ENCODE measurements at regions not wholly inside any gene's neighbourhood (a gene's known extent, or its start where the extent isn't known, plus 50 kb on each side); places are given as distances from the start of the nearest gene placed in this dataset.
"Not testable (repeated sequence)": the region's sequence is repeated elsewhere in the genome, so short reads cannot be mapped to it uniquely, and the experiment has no call there.

DNA sequence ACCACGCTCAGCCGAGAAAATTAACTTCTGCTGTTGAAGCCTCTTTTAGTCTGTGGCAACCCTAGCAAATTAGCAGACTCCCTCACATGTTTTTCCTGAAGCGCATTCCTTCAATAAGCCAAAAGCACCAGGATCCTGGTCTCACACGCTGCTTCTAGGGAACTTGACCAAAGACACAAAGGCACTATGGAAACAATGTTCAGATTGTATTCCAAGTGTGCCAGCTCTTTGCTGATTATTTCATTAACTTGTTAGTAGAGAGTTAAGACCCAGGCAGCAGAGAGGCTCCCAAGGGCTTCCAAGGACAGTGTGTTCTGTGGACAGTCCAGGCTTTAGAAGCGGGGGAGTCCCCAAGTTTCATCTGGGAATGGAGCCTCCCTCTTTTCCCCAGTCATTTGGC is 94.4 kb upstream of the BASP1 start:
- DNase-seq (ENCODE audit: low read depth, low spot score): no peak
- ChIA-PET CTCF (interaction anchor here (0.6 kb wide), 1 partner anchor 10 kb away, joined by 4 read pairs; no protein-coding TSS in a partner anchor), POLR2A (no interaction called here)
- TF ChIP-seq, protein P1, sequence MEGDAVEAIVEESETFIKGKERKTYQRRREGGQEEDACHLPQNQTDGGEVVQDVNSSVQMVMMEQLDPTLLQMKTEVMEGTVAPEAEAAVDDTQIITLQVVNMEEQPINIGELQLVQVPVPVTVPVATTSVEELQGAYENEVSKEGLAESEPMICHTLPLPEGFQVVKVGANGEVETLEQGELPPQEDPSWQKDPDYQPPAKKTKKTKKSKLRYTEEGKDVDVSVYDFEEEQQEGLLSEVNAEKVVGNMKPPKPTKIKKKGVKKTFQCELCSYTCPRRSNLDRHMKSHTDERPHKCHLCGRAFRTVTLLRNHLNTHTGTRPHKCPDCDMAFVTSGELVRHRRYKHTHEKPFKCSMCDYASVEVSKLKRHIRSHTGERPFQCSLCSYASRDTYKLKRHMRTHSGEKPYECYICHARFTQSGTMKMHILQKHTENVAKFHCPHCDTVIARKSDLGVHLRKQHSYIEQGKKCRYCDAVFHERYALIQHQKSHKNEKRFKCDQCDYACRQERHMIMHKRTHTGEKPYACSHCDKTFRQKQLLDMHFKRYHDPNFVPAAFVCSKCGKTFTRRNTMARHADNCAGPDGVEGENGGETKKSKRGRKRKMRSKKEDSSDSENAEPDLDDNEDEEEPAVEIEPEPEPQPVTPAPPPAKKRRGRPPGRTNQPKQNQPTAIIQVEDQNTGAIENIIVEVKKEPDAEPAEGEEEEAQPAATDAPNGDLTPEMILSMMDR (IDR thresholded peaks at IDR 0.05; ENCODE audit: insufficient read depth, low read length, missing control alignments): no peak
- H3K4me3 ChIP-seq (ENCODE audit: low read depth, low read length): no peak overlapping the region

DNA sequence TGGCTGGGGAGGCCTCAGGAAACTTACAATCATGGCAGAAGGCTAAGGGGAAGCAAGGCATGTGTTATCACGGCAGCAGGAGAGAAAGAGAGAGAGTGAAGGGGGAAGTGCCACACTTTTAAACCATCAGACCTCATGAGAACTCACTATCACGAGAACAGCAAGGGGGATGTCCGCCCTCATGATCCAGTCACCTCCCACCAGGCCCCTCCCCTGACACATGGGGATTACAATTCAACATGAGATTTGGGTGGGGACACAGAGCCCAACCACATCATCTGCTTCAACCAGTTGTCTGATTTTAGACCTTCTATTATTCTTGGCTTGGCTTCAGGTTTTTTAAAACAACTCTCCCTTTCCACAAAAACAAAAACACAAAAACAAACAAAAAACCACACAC is 93.7 kb upstream of the BASP1 start:
- H3K4me3 ChIP-seq (ENCODE audit: low read depth, low read length); POLR2A ChIA-PET; CTCF ChIA-PET; DNase-seq (ENCODE audit: low read depth, low spot score): not testable (repeated sequence)

GRCh38 chr5:17127743-17128231 is 89.6 kb upstream of the BASP1 start:
- DNase-seq (ENCODE audit: low read depth, low spot score): peak; percentile 78
- POLR2A ChIA-PET: interaction anchor here (0.6 to 1.6 kb wide), 3 partner anchors 9 to 107 kb away, joined by 3 read pairs; no protein-coding TSS in a partner anchor
- CTCF ChIA-PET: interaction anchor here (7.2 to 7.3 kb wide), 2 partner anchors 61 to 197 kb away, joined by 62 to 121 read pairs; no protein-coding TSS in a partner anchor
- H3K4me3 ChIP-seq (ENCODE audit: low read depth, low read length): no peak overlapping the region
- TF ChIP-seq, protein P1 (IDR thresholded peaks at IDR 0.05; ENCODE audit: insufficient read depth, low read length, missing control alignments): no peak

GRCh38 chr5:17129093-17129849 is 88.2 kb upstream of the BASP1 start:
- TF ChIP-seq, protein P1 (IDR thresholded peaks at IDR 0.05; ENCODE audit: insufficient read depth, low read length, missing control alignments): no peak
- no peak overlapping the region for H3K4me3 ChIP-seq (ENCODE audit: low read depth, low read length)
- POLR2A ChIA-PET: interaction anchor here (0.6 to 1.4 kb wide), 2 partner anchors 16 to 193 kb away, joined by 3 read pairs; no protein-coding TSS in a partner anchor
- CTCF ChIA-PET: interaction anchor here (0.8 to 7.3 kb wide), 12 partner anchors 14 to 348 kb away, joined by 3 to 121 read pairs (median 4); no protein-coding TSS in a partner anchor
- DNase-seq (ENCODE audit: low read depth, low spot score): no peak

DNA sequence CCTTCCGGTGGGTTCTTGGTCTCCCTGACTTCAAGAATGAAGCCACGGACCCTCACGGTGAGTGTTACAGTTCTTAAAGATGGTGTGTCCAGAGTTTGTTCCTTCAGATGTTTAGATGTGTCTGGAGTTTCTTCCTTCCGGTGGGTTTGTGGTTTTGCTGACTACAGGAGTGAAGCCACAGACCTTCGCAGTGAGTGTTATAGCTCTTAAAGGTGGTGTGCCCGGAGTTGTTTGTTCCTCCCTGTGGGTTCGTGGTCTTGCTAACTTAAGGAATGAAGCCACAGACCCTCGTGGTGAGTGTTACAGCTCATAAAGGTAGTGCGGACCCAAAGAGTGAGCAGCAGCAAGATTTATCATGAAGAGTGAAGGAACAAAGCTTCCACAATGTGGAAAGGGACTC is 87.1 kb upstream of the BASP1 start:
- CTCF ChIA-PET: interaction anchor here (0.9 to 7.3 kb wide), 11 partner anchors 13 to 349 kb away, joined by 3 to 121 read pairs (median 5); no protein-coding TSS in a partner anchor

GRCh38 chr5:17132444-17133083 is 84.9 kb upstream of the BASP1 start:
- DNase-seq (ENCODE audit: low read depth, low spot score): no peak
- H3K4me3 ChIP-seq (ENCODE audit: low read depth, low read length): no peak overlapping the region
- TF ChIP-seq, protein P1 (IDR thresholded peaks at IDR 0.05; ENCODE audit: insufficient read depth, low read length, missing control alignments): peak; percentile 45
- ChIA-PET CTCF (interaction anchor here (0.6 to 7.3 kb wide), 62 partner anchors 10 to 368 kb away, joined by 3 to 121 read pairs (median 4); partner anchors contain the start of gene MYO10), POLR2A (interaction anchor here (0.6 to 1.4 kb wide), 3 partner anchors 12 to 196 kb away, joined by 3 to 4 read pairs (median 4); partner anchors contain the start of gene MYO10)

More for the DNA sequence above, 87.1 kb upstream of the BASP1 start:
- POLR2A ChIA-PET: interaction anchor here (1.4 kb wide), 1 partner anchor 194 kb away, joined by 3 read pairs; no protein-coding TSS in a partner anchor
- not testable (repeated sequence) for H3K4me3 ChIP-seq (ENCODE audit: low read depth, low read length); DNase-seq (ENCODE audit: low read depth, low spot score)

DNA sequence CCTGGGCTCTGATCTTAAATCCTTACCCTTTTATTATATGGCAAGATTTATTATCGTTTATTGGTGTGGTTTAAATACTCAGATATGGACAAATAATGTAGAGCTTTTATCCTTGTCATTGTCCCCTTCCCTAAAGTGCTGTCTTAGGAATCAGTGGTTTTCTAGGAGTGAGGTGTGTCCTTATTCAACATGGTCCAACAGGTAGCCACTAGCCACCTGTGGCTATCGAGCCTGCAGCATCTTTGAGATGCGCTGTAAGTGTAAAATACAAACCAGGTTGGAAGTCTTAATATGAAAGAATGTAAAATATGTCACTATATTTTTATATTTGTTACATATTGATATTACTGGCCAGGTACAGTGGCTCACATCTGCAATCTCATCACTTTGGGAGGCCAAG is 82.4 kb upstream of the BASP1 start:
- TF ChIP-seq, protein P1 (IDR thresholded peaks at IDR 0.05; ENCODE audit: insufficient read depth, low read length, missing control alignments): no peak
- H3K4me3 ChIP-seq (ENCODE audit: low read depth, low read length): no peak overlapping the region
- DNase-seq (ENCODE audit: low read depth, low spot score): no peak
- ChIA-PET CTCF (interaction anchor here (7.1 to 7.3 kb wide), 2 partner anchors 16 to 204 kb away, joined by 110 to 121 read pairs; no protein-coding TSS in a partner anchor), POLR2A (no interaction called here)

Measured in AG04449 (cell line).